ACC112 (cell line): ENCODE measurements at regions not wholly inside any gene's neighbourhood (a gene's known extent, or its start where the extent isn't known, plus 50 kb on each side); places are given as distances from the start of the nearest gene placed in this dataset.
A peak's percentile ranks its signal among the peaks of the same experiment; 100 is the strongest.

Source experiments
- H2AFZ ChIP-seq: fragments of 200-600 bp; sonication (generic); one replicate; pipeline ENCODE4 v1.6.0; 2017; ENCODE audit warnings: antibody characterized with exemption, low read length; ENCODE audit not compliant: unreplicated experiment
- H3K27ac ChIP-seq: fragments of 200-600 bp; sonication (generic); 2 replicates; pipeline ENCODE4 v1.5.1; 2014; ENCODE audit warnings: low read depth, mild to moderate bottlenecking, antibody characterized with exemption, low read length, moderate library complexity
- H3K27me3 ChIP-seq: fragments of 200-600 bp; sonication (generic); 2 replicates; pipeline ENCODE4 v1.6.1; 2014; ENCODE audit warnings: mild to moderate bottlenecking, antibody characterized with exemption, low read length, moderate library complexity, mixed read lengths; ENCODE audit not compliant: insufficient read depth
- H3K36me3 ChIP-seq: fragments of 200-600 bp; sonication (generic); 2 replicates; pipeline ENCODE4 v1.6.1; 2016; ENCODE audit warnings: mild to moderate bottlenecking, antibody characterized with exemption, low read length, moderate library complexity, mixed read lengths; ENCODE audit not compliant: insufficient read depth
- H3K4me1 ChIP-seq: fragments of 200-600 bp; sonication (generic); one replicate; pipeline ENCODE4 v1.6.1; 2016; ENCODE audit warnings: low read length, mixed read lengths; ENCODE audit not compliant: insufficient read depth, unreplicated experiment, control insufficient read depth
- H3K4me3 ChIP-seq: fragments of 200-600 bp; sonication (generic); 2 replicates; pipeline ENCODE4 v1.5.1; 2014; ENCODE audit warnings: mild to moderate bottlenecking, low read depth, low read length
- H3K79me2 ChIP-seq: fragments of 200-600 bp; sonication (generic); one replicate; pipeline ENCODE4 v1.6.0; 2016; ENCODE audit warnings: low read length; ENCODE audit not compliant: control insufficient read depth, unreplicated experiment, insufficient read depth

DNA sequence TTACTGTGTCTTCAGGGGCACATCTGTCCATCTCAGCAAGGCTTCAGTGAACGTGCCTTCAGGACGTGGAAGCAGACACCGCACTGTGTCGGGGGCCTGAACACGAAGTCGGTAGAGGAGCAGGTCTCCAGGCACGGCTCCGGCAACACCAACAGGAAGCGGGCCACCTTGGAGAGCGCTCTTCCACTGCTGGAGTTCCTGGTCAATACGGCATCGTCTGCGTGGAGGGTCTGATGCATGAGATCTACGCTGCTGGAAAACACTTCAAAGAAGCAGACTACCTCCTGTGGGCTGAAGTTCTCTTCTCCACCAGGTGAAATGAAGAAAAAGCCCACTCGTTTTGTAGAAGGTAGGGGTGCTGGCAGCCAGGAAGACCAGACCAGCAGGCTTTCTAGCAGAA, 69.3 kb upstream of the SLCO4A1 start:
- Histone ChIP-seq H3K79me2 (no peaks in the 10 kb centered on the region), H2AFZ (no peak overlapping the region), H3K4me1 (no peaks in the 10 kb centered on the region), H3K27ac (no peak overlapping the region), H3K36me3 (no peaks in the 10 kb centered on the region), H3K4me3 (no peak overlapping the region), H3K27me3 (peaks cover 66% of the 10 kb centered on the region)

DNA sequence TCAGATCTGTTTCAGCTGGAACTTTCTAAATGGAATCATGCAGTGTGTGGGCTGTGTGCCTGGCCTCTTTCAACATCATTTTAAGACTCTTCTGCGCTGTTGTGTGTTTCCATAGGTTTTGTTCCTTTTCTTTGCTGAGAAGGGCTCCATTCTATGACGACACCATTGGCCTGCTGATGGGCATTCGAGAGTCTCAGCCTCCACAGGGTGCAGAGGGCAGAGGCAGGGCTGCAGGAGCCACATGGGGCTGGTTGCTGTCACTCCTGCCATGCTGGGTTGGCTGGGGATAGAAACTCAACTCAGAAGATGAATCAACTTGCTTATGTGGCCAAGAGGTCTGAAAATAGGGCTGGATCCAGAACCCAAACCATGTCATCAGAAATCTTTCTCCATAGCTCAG, 68.5 kb upstream of the SLCO4A1 start:
- no peaks in the 10 kb centered on the region for H3K79me2 ChIP-seq

DNA sequence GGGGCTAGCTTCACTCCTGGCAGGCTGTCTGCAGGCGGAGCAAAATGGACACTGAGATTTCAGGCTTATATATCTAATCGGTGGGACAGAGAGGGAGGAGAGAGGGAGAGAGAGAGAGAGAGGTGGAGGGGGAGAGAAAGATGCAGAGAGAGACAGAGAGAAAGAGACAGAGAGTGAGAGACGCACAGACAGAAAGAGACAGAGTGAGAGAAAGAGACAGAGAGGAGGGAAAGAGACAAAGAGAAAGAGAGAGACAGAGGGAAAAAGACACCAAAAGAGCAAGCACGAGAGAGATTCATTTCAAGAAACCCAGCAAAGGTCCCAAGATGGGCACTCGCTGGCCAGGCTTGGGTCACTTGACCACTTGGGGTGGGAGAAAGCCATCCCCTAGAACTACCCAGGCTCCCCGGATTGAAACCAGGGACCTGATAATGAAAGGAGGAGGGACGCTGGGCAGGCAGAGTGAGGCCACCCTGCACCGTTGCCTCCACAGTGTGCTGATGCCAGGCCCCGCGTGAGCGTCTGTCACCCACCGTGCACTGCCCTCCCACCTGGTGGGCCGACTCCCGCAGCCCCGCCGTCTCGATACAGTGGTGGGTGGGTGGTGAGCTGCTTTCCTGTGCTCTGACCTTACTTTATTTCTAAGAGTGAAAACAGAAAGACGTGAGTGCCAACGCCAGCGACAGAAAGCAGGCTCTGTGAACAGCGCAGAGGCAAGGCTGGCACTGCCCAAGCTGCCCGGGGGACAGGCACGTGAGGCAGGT, 67.9 kb upstream of the SLCO4A1 start:
- no peaks in the 10 kb centered on the region for H3K4me1 ChIP-seq
- H3K27ac ChIP-seq, result no peak overlapping the region
- no peak overlapping the region for H2AFZ ChIP-seq
- H3K79me2 ChIP-seq, result no peaks in the 10 kb centered on the region
- H3K36me3 ChIP-seq, result no peaks in the 10 kb centered on the region
- H3K4me3 ChIP-seq, result no peak overlapping the region
- H3K27me3 ChIP-seq, result peaks cover 75% of the 10 kb centered on the region

More for the DNA sequence above, 68.5 kb upstream of the SLCO4A1 start:
- Histone ChIP-seq H2AFZ (no peak overlapping the region), H3K27ac (no peak overlapping the region), H3K4me1 (no peaks in the 10 kb centered on the region), H3K27me3 (peaks cover 69% of the 10 kb centered on the region), H3K36me3 (no peaks in the 10 kb centered on the region), H3K4me3 (no peak overlapping the region)

- Histone ChIP-seq H3K79me2 (no peaks in the 10 kb centered on the region), H3K4me1 (no peaks in the 10 kb centered on the region), H3K36me3 (no peaks in the 10 kb centered on the region), H2AFZ (no peak overlapping the region), H3K4me3 (no peak overlapping the region), H3K27ac (no peak overlapping the region), H3K27me3 (peaks cover 93% of the 10 kb centered on the region)
Observed at GRCh38 chr20:62575976-62576722, 66.2 kb upstream of the SLCO4A1 start.

DNA sequence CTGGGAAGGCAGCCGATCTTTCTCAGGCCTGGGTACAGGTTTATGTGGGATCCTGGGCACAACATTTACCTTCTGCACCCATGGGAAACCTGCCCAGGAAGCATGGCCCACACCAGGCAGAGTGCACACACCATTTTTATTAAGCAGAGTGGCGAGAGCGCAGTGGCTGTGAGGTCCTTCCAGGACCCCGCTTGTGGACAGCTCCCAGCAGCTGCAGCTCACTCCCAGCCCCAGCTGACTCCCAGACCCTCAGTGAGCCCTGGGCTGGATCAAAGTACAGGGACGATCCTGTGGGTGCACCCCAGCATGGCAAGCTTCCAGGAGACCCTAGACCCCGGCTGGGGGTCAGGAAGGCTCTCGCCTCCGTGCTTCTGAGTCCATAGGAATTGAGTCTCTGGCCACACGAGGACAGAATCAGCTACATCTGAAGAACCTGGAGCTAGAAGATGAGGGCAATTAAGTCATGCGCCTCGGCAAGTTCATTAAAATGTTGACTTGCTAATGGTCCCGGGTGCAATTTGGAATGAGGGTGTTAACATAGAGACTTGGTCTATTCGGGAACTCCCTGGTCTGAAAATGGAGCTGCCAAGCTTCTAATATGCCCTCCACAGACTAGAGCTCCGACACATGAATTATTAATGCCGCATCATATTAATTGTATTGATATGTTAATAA, 65.4 kb upstream of the SLCO4A1 start:
- no peaks in the 10 kb centered on the region for H3K4me1 ChIP-seq
- H3K27me3 ChIP-seq, result peaks cover 100% of the 10 kb centered on the region
- no peaks in the 10 kb centered on the region for H3K36me3 ChIP-seq

GRCh38 chr20:62577490-62577836, 64.8 kb upstream of the SLCO4A1 start:
- H3K27ac ChIP-seq, result no peak overlapping the region
- H3K4me3 ChIP-seq, result no peak overlapping the region
- no peaks in the 10 kb centered on the region for H3K79me2 ChIP-seq
- H3K27me3 ChIP-seq, result peaks cover 99% of the 10 kb centered on the region
- H2AFZ ChIP-seq, result no peak overlapping the region
- H3K4me1 ChIP-seq, result peaks cover 1% of the 10 kb centered on the region
- no peaks in the 10 kb centered on the region for H3K36me3 ChIP-seq

More for the DNA sequence above, 65.4 kb upstream of the SLCO4A1 start:
- no peaks in the 10 kb centered on the region for H3K79me2 ChIP-seq
- H3K27ac ChIP-seq, result no peak overlapping the region
- H2AFZ ChIP-seq, result no peak overlapping the region
- H3K4me3 ChIP-seq, result no peak overlapping the region

DNA sequence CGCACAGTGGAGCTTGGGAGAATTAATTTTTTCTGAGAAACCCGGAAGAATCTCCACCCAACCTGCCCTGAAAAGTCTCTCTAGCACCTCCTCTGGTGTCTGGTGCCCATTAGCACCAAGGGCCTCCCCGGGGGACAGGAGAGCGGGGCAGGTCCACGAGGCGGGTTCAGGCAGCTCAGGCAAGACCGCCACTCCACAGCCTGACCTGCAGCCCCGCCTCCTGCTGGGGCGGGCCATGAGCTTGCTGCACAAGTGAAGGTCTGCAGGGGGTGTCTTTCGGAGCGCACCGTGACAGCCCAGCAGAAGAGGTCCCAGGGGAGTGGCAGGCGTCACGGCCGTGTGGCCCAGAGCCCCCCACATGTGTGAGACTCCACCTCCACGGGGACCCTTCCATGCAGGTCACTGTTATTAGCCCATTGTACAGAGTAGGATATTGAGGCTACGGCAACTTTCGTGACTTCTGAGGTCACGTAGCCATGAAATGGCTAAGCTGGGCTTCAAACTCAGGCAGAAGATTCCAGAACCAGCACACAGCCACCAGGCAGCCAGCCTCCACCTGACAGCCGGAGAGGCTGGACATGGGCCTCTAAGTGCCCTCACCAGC, 63.9 kb upstream of the SLCO4A1 start:
- Histone ChIP-seq H3K4me3 (no peak overlapping the region), H3K79me2 (no peaks in the 10 kb centered on the region), H3K36me3 (no peaks in the 10 kb centered on the region), H3K4me1 (peaks cover 4% of the 10 kb centered on the region), H2AFZ (no peak overlapping the region), H3K27ac (no peak overlapping the region), H3K27me3 (peaks cover 99% of the 10 kb centered on the region)

- Histone ChIP-seq H3K27ac (no peak overlapping the region), H3K36me3 (no peaks in the 10 kb centered on the region), H3K4me1 (peaks cover 4% of the 10 kb centered on the region), H3K79me2 (no peaks in the 10 kb centered on the region), H3K27me3 (peaks cover 91% of the 10 kb centered on the region), H2AFZ (no peak overlapping the region), H3K4me3 (no peak overlapping the region)
Observed at GRCh38 chr20:62580052-62580451, 62.3 kb upstream of the SLCO4A1 start.

DNA sequence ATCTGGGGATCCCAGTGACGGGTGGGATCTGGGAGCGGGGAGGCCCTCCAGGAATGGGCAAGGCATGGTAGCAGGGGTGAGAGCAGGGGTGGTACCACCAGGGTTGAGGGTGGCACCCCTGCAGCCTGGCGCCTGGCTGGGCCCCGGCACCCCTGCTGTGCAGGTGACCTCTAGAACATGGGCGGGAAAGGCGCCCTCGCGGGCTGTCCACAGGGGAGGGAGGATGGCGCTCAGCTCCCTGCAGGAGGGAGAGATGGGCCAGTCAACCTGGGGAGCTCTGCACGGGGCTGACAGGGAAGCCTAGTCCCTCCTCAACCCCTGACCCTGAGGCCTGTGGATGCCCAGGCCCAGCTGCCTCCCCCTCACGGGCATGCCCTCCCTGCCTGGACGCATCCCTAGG, 61.6 kb upstream of the SLCO4A1 start:
- no peaks in the 10 kb centered on the region for H3K36me3 ChIP-seq
- H3K27ac ChIP-seq, result no peak overlapping the region
- no peaks in the 10 kb centered on the region for H3K79me2 ChIP-seq
- no peak overlapping the region for H2AFZ ChIP-seq
- H3K27me3 ChIP-seq, result peaks cover 85% of the 10 kb centered on the region
- peaks cover 4% of the 10 kb centered on the region for H3K4me1 ChIP-seq
- no peak overlapping the region for H3K4me3 ChIP-seq

GRCh38 chr20:62581308-62581707, 61.0 kb upstream of the SLCO4A1 start:
- no peak overlapping the region for H3K27ac ChIP-seq
- H2AFZ ChIP-seq, result no peak overlapping the region
- peaks cover 79% of the 10 kb centered on the region for H3K27me3 ChIP-seq
- peak overlapping the region; percentile 9; the same call in 1 of the 2 replicates for H3K4me3 ChIP-seq
- no peaks in the 10 kb centered on the region for H3K36me3 ChIP-seq
- H3K4me1 ChIP-seq, result peaks cover 4% of the 10 kb centered on the region
- no peaks in the 10 kb centered on the region for H3K79me2 ChIP-seq
